M059J (cell line): ENCODE measurements at regions not wholly inside any gene's neighbourhood (a gene's known extent, or its start where the extent isn't known, plus 50 kb on each side); places are given as distances from the start of the nearest gene placed in this dataset.
A peak's percentile ranks its signal among the peaks of the same experiment; 100 is the strongest.

Source experiments
- DNase-seq: peaks from one replicate; pipeline ENCODE4 v3.0.0-alpha.2; 2012; ENCODE audit warnings: low read depth

- DNase-seq, result no peak
Observed at GRCh38 chr2:128368437-128369107, 49.9 kb upstream of the HS6ST1 start.

GRCh38 chr2:128369108-128369555 lies 50.5 kb upstream of the HS6ST1 start:
- no peak for DNase-seq

GRCh38 chr2:128369602-128370467 lies 51.2 kb upstream of the HS6ST1 start:
- no peak for DNase-seq

GRCh38 chr2:128370468-128371247 lies 52.0 kb upstream of the HS6ST1 start:
- no peak for DNase-seq

- no peak for DNase-seq
Observed at GRCh38 chr2:128371248-128371630, 52.6 kb upstream of the HS6ST1 start.

GRCh38 chr2:128371648-128372345 lies 53.1 kb upstream of the HS6ST1 start:
- no peak for DNase-seq

- DNase-seq, result no peak
Observed at GRCh38 chr2:128372621-128373341, 54.1 kb upstream of the HS6ST1 start.

GRCh38 chr2:128373451-128374000 lies 54.9 kb upstream of the HS6ST1 start:
- DNase-seq, result no peak

GRCh38 chr2:128374001-128374710 lies 55.5 kb upstream of the HS6ST1 start:
- peak; percentile 81 for DNase-seq

GRCh38 chr2:128374711-128375413 lies 56.2 kb upstream of the HS6ST1 start:
- peak; percentile 10 for DNase-seq

GRCh38 chr2:128375454-128375853 lies 56.8 kb upstream of the HS6ST1 start:
- DNase-seq, result no peak

GRCh38 chr2:128376241-128377041 lies 57.8 kb upstream of the HS6ST1 start:
- DNase-seq, result no peak

GRCh38 chr2:128377071-128377910 lies 58.6 kb upstream of the HS6ST1 start:
- DNase-seq, result no peak

GRCh38 chr2:128378231-128379020 lies 59.8 kb upstream of the HS6ST1 start:
- no peak for DNase-seq

GRCh38 chr2:128379021-128380015 lies 60.6 kb upstream of the HS6ST1 start:
- DNase-seq, result no peak
